ENCODE measurements at regions not wholly inside any gene's neighbourhood (a gene's known extent, or its start where the extent isn't known, plus 50 kb on each side); places are given as distances from the start of the nearest gene placed in this dataset.
"Not testable (repeated sequence)": the region's sequence is repeated elsewhere in the genome, so short reads cannot be mapped to it uniquely, and the experiment has no call there.

- Histone ChIP-seq H3K4me3 (no peak overlapping the region), H3K27ac (no peak overlapping the region)
Observed at GRCh38 chr1:238953448-238954010, 432.8 kb upstream of the CHRM3 start.

DNA sequence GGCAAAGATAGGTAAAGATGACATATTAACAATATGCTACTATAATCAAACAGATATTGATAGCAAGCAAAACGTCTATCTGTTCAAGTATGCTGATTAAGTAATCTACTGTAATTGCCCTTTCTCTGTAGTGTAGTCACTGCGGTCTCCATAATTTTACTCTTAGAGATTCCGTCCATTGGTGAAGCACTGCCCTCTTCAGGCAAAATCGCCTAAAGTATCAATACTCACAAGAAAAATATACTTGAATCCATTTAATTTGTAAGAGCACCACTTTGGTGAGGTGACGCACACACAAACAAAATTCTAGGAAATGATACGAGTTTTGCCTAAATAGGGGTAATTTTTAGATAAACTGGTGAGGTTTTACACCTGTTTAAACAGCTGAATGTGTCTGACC is 434.6 kb upstream of the CHRM3 start:
- no peak overlapping the region for H3K4me3 ChIP-seq

DNA sequence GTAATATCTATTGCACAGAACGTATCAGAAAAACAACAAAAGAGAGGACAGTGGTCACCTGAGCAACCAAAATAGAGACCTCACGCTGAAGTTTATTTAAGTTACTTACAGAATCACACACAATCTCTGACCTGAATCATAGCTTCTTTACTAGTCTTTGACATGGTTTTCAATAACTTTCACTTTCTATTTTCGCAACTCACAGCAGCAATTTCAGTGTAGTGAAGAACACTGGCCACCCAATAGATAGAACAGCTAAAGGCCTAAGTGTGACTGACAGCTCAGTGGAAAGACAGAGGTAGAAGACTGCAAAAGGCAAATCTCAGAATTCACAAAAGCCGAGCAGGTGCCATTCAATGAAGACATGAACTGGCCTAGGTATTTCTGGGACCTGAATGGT is 435.6 kb upstream of the CHRM3 start:
- no peak overlapping the region for H3K4me3 ChIP-seq
- no peak overlapping the region for H3K27ac ChIP-seq

More for the DNA sequence above, 434.6 kb upstream of the CHRM3 start:
- no peak overlapping the region for H3K27ac ChIP-seq

- H3K4me3 ChIP-seq = no peak overlapping the region
- H3K27ac ChIP-seq = no peak overlapping the region
Observed at GRCh38 chr1:238950017-238950416, 436.4 kb upstream of the CHRM3 start.

- H3K4me3 ChIP-seq = no peak overlapping the region
- H3K27ac ChIP-seq = no peak overlapping the region
Observed at GRCh38 chr1:238944028-238944427, 442.3 kb upstream of the CHRM3 start.

- Histone ChIP-seq H3K27ac (no peak overlapping the region), H3K4me3 (no peak overlapping the region)
Observed at GRCh38 chr1:238927899-238928298, 458.5 kb upstream of the CHRM3 start.

GRCh38 chr1:238916828-238917227 is 469.5 kb upstream of the CHRM3 start:
- no peak overlapping the region for H3K27ac ChIP-seq
- H3K4me3 ChIP-seq = no peak overlapping the region

DNA sequence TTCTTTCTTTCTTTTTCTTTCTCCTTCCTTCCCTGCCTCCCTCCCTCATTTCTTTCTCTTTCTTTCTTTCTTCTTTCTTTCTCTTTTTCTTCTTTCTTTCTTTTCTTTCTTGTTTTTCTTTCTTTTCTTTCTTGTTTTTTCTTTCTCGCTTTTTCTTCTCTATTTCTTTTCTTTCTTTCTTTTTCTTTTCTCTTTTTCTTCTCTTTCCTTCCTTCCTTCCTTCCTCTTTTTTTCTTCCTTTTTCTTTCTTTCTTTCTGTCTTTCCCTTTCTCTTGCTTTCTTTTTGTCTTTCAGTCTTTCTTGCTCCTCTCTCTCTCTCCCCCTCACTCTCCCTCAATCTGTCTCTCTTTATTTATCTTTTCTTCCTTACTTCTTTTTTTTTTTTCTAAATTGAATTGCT is 472.0 kb upstream of the CHRM3 start:
- no peak overlapping the region for H3K4me3 ChIP-seq
- no peak overlapping the region for H3K27ac ChIP-seq

- Histone ChIP-seq H3K27ac (no peak overlapping the region), H3K4me3 (no peak overlapping the region)
Observed at GRCh38 chr1:238913210-238913609, 473.2 kb upstream of the CHRM3 start.

DNA sequence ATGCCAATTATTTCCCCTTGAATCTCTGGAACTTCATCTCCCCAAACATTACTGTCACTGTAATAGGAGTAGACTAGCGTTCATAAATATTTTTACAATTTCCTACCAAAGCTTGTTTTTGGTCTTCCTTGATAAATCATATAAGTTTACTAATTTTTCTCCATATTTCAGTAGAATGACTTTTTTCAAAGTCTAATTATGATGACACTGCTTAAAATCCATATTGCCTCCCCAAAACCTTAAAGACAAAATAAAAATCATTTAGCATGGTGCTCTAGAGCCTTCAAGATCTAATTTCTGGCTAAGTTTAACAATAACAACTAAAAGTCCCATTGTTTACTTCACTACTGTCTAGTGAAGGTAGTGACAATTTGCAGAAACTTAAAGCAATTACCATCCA is 474.2 kb upstream of the CHRM3 start:
- H3K4me3 ChIP-seq = no peak overlapping the region
- H3K27ac ChIP-seq = no peak overlapping the region

GRCh38 chr1:238902752-238903151 is 483.6 kb upstream of the CHRM3 start:
- not testable (repeated sequence) for H3K27ac ChIP-seq, H3K4me3 ChIP-seq

DNA sequence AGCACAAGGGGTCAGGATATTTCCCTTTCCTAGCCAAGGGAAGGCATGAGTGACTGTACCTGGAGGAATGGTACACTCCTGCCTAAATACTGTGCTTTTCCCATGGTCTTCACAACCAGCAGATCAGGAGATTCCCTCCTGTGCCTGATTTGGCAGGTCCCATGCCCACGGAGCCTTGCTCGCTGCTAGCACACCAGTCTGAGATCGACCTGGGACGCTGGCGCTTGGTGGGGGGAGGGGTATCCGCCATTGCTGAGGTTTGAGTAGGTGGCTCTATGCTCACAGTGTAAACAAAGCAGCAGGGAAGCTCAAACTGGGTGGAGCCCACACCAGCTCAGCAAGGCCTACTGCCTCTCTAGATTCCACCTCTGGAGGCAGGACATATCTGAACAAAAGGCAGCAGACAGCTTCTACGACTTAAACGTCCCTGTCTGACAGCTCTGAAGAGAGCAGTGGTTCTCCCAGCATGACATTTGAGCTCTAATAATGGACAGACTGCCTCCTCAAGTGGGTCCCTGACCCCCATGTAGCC is 486.0 kb upstream of the CHRM3 start:
- no peak overlapping the region for H3K4me3 ChIP-seq

DNA sequence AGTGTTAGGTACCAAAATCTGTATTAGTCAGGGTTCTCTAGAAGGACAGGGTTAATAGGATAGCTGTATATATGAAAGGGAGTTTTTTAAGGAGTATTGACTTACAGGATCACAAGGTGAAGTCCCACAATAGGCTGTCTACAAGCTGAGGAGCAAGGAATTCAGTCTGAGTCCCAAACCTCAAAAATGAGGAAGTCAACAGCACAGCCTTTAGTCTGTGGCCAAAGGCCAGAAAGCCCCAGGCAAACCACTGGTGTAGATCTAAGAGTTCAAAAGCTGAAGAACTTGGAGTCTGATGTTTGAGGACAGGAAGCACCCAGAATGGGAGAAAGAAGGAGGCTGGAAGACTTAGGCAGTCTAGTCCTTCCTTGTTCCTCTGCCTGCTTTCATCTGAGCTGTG is 487.5 kb upstream of the CHRM3 start:
- H3K4me3 ChIP-seq = no peak overlapping the region
- H3K27ac ChIP-seq = no peak overlapping the region

More for the DNA sequence above, 486.0 kb upstream of the CHRM3 start:
- no peak overlapping the region for H3K27ac ChIP-seq

- H3K27ac ChIP-seq = no peak overlapping the region
- H3K4me3 ChIP-seq = no peak overlapping the region
Observed at GRCh38 chr1:238895911-238896310, 490.5 kb upstream of the CHRM3 start.

DNA sequence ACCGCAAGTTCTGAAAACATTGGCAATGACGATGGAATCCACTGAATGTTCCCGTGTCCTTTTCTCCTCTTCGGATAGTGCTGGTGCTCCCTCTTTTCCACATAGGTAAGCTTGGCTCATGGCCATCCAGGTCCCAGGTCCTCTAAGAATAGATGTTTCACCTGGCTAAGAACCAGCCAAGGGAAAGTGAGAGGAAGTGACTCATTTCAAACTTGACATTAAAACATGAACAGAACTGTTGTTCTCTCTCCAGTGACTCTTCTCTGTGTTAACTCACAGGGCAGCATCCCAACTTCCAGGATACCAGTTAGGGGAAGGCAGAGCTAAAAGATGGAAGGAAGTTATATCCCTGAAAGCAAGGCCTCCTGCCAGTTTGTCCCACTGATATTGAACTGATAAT is 493.8 kb upstream of the CHRM3 start:
- H3K4me3 ChIP-seq = no peak overlapping the region
- H3K27ac ChIP-seq = no peak overlapping the region

DNA sequence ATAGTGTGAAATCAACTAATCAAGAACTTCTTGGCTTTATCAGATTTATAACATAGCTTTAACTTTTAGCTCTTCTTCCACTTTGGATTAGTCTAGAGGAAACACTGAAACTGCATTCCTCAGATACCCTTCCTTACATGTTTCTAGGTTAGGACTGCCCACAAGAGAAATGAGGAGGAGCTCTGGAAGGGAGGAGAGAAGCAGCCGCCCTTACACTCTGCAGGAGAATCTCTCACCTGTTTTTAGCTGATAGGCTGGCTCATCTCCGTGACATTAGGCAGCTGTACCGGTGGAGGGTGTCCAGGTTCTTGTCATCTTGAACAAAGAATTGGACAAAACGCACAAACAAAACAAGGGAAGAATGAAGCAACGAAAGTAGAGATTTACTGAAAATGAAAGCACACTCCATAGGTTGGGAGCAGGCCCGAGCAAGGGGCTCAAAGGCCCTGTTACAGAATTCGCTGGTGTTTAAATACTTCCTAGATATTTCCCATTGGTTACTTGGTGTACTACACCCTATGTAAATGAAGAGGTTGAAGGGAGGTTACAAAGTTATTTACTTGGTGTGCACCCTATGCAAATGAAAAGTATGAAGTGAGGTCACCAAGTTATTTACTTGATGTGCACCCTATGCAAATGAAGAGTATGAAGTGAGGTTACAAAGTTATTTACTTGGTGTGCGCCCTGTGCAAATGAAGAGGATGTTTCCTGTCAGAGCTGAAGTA is 524.9 kb upstream of the CHRM3 start:
- Histone ChIP-seq H3K4me3 (no peak overlapping the region), H3K27ac (no peak overlapping the region)

DNA sequence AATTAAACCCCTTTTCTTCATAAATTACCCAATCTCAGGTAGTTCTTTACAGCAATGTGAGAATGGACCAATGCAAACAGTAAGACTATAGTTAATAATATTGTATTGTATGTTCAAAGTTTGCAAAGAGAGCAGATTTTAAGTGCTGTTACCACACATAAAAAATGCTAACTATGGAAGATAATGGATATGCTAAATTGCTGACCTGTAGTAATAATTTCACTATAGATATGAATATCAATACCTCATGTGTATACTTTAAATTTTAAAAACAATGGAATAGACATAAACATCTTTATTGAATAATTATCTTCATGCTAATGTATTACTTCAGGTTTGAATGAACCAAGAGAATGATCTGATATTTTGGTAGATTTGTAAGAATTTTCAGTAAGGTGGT is 552.4 kb upstream of the CHRM3 start:
- H3K27ac ChIP-seq = no peak overlapping the region
- no peak overlapping the region for H3K4me3 ChIP-seq

GRCh38 chr1:238832106-238832505 is 554.3 kb upstream of the CHRM3 start:
- Histone ChIP-seq H3K4me3 (no peak overlapping the region), H3K27ac (no peak overlapping the region)

DNA sequence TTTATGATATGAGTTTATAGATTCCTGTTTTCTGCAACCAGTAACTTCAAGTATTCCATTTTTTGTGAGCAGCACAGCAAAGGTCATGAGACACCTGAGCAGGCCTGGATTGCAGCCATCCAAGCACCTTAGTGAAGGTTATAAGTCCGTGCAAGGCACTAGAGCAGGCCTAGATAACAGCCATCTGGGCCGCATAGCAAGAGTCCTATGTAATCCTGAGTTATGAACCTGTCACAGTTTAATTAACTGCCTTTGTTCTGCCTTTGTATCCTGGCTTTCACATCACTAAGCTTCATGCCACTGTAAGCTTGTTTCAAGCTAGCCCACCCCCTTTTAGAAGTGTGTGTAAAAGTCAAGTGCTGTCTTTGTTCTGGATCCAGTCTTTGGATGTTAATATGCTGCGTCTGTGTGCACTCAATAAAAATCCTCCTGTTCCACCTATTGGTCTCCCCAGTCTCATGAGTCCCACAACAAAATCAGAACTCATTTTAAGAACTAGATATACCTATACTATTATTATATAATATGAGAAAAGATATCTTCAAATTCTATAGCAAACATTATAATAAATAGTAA is 556.2 kb upstream of the CHRM3 start:
- Histone ChIP-seq H3K4me3 (no peak overlapping the region), H3K27ac (no peak overlapping the region)

DNA sequence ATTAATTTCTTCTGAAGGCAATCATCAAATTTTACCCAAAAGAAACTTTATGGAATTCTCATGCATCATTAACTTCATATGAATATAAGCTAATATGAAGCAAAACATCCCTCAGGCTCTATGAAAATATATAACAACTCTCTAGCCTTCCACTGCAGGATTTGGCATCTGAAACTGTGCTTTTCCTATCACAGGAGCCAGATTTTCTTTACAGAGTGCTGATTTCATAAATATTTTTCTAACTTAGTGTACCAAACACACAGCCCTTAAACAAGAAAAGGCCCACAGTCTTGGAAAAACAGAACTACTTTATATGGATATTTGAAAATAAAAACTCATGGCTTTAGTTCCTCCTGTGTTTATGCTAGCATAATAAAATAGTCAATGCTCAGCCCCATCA is 559.5 kb upstream of the CHRM3 start:
- no peak overlapping the region for H3K27ac ChIP-seq
- no peak overlapping the region for H3K4me3 ChIP-seq

DNA sequence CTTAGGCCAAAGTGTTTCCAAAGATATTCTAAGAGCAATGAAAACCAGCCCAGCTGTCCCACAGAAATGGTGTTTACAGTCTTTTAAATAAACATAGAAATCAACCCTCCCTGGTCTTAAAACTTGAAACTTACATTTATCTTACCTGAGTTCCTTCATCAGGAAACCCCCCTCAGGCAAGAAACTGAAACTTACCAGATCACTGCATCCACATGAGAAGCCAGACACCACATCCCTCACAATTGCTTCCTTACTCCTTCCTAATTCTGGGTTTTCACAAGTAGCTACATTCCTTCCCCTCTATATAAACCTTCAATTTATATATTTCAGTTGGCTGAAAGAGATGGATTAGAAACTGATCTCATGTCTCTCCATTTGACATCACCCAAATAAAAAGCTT is 563.0 kb upstream of the CHRM3 start:
- no peak overlapping the region for H3K4me3 ChIP-seq

More for the DNA sequence above, 563.0 kb upstream of the CHRM3 start:
- no peak overlapping the region for H3K27ac ChIP-seq

Data from skin epidermis (tissue), 12 donors.